ENCODE measurements at regions not wholly inside any gene's neighbourhood (a gene's known extent, or its start where the extent isn't known, plus 50 kb on each side); places are given as distances from the start of the nearest gene placed in this dataset.

GRCh38 chr1:98327220-98327861, 334.2 kb upstream of the SNX7 start:
- no peaks in the 10 kb centered on the region for H3K79me2 ChIP-seq (ENCODE audit: insufficient read depth, low read length)
- no peaks in the 10 kb centered on the region for H3K36me3 Mint-ChIP-seq
- H3K36me3 ChIP-seq (replicated peaks in 1 of 2; ENCODE audit: control insufficient read depth in 1 of 2, insufficient read depth in 2 of 2, low read length in 2 of 2), result no peaks in the 10 kb centered on the region
- no peak overlapping the region for H3K27ac Mint-ChIP-seq
- H3K27ac ChIP-seq (ENCODE audit: low read depth in 1 of 2, low read length in 2 of 2), result no peak overlapping the region
- WGBS (ENCODE audit: insufficient coverage), result 40% methylated on average over 1 of the region's 9 CpGs
- no peak for TF ChIP-seq CTCF (IDR thresholded peaks at IDR 0.05)
- no peak overlapping the region for H3K4me3 Mint-ChIP-seq
- no peaks in the 10 kb centered on the region for H4K20me1 ChIP-seq (ENCODE audit: insufficient read depth, low read length)
- no peak overlapping the region for H3K4me3 ChIP-seq (replicated peaks in 1 of 3; ENCODE audit: low read depth in 2 of 3, low read length in 3 of 3)
- intact Hi-C loops (cut with micrococcal nuclease), result no loop called here
- no peak overlapping the region for H3K4me2 ChIP-seq (replicated peaks; ENCODE audit: extremely low read depth, low read length, poor library complexity, severe bottlenecking)
- no peak for DNase-seq
- peaks cover 41% of the 10 kb centered on the region for H3K4me1 Mint-ChIP-seq
- H3K9me3 ChIP-seq (replicated peaks in 1 of 2; ENCODE audit: control insufficient read depth in 1 of 2, insufficient read depth in 1 of 2, low read length in 2 of 2), result peaks cover 0 to 4% of the 10 kb centered on the region in 2 donors
- no peak overlapping the region for H2AFZ ChIP-seq (ENCODE audit: insufficient read depth, low read depth, low read length, poor library complexity, severe bottlenecking)
- H3K4me1 ChIP-seq (ENCODE audit: control insufficient read depth in 1 of 2, insufficient read depth in 2 of 2, low read length in 2 of 2), result peaks cover 27 to 39% of the 10 kb centered on the region in 2 donors
- peaks cover 0 to 9% (median 4%) of the 10 kb centered on the region in 7 donors for H3K9me3 Mint-ChIP-seq
- no peaks in the 10 kb centered on the region for H3K27me3 ChIP-seq (ENCODE audit: control insufficient read depth in 2 of 2, insufficient read depth in 2 of 2, low read length in 2 of 2)
- peaks cover 0 to 2% (median 0%) of the 10 kb centered on the region in 3 donors for H3K27me3 Mint-ChIP-seq (ENCODE audit: low read depth in 3 of 3)
- H3K9ac ChIP-seq (ENCODE audit: insufficient read depth, low read length, poor library complexity, severe bottlenecking), result no peak overlapping the region

GRCh38 chr1:98325646-98326440, 335.7 kb upstream of the SNX7 start:
- no peak overlapping the region for H3K4me3 ChIP-seq (replicated peaks in 1 of 3; ENCODE audit: low read depth in 2 of 3, low read length in 3 of 3)
- H3K9ac ChIP-seq (ENCODE audit: insufficient read depth, low read length, poor library complexity, severe bottlenecking), result no peak overlapping the region
- WGBS (ENCODE audit: insufficient coverage), result no CpG with 5 or more reads among the region's 7 CpGs
- H3K36me3 Mint-ChIP-seq, result no peaks in the 10 kb centered on the region
- H3K27me3 Mint-ChIP-seq (ENCODE audit: low read depth in 3 of 3), result peaks cover 0 to 2% (median 0%) of the 10 kb centered on the region in 3 donors
- H4K20me1 ChIP-seq (ENCODE audit: insufficient read depth, low read length), result no peaks in the 10 kb centered on the region
- intact Hi-C loops (cut with micrococcal nuclease), result no loop called here
- peaks cover 0 to 4% of the 10 kb centered on the region in 2 donors for H3K9me3 ChIP-seq (replicated peaks in 1 of 2; ENCODE audit: control insufficient read depth in 1 of 2, insufficient read depth in 1 of 2, low read length in 2 of 2)
- H3K27ac Mint-ChIP-seq, result no peak overlapping the region
- TF ChIP-seq CTCF (IDR thresholded peaks at IDR 0.05), result no peak
- no peaks in the 10 kb centered on the region for H3K79me2 ChIP-seq (ENCODE audit: insufficient read depth, low read length)
- H2AFZ ChIP-seq (ENCODE audit: insufficient read depth, low read depth, low read length, poor library complexity, severe bottlenecking), result no peak overlapping the region
- peak; percentile 9 to 50 (median 30) for DNase-seq
- H3K4me1 ChIP-seq (ENCODE audit: control insufficient read depth in 1 of 2, insufficient read depth in 2 of 2, low read length in 2 of 2), result peaks cover 31 to 42% of the 10 kb centered on the region in 2 donors
- no peak overlapping the region for H3K27ac ChIP-seq (ENCODE audit: low read depth in 1 of 2, low read length in 2 of 2)
- H3K4me2 ChIP-seq (replicated peaks; ENCODE audit: extremely low read depth, low read length, poor library complexity, severe bottlenecking), result no peak overlapping the region
- H3K9me3 Mint-ChIP-seq, result peaks cover 0 to 9% (median 4%) of the 10 kb centered on the region in 7 donors
- H3K4me3 Mint-ChIP-seq, result no peak overlapping the region
- peaks cover 41% of the 10 kb centered on the region for H3K4me1 Mint-ChIP-seq
- H3K36me3 ChIP-seq (replicated peaks in 1 of 2; ENCODE audit: control insufficient read depth in 1 of 2, insufficient read depth in 2 of 2, low read length in 2 of 2), result no peaks in the 10 kb centered on the region
- H3K27me3 ChIP-seq (ENCODE audit: control insufficient read depth in 2 of 2, insufficient read depth in 2 of 2, low read length in 2 of 2), result no peaks in the 10 kb centered on the region
